GM21723 (cell line): ENCODE measurements at regions not wholly inside any gene's neighbourhood (a gene's known extent, or its start where the extent isn't known, plus 50 kb on each side); places are given as distances from the start of the nearest gene placed in this dataset.
"Not testable (repeated sequence)": the region's sequence is repeated elsewhere in the genome, so short reads cannot be mapped to it uniquely, and the experiment has no call there.

Experiments
- ATAC-seq: cut with Tn5 transposase; IDR thresholded peaks from one replicate; pipeline ENCODE4 v1.9.1; 2021; ENCODE audit warnings: mild to moderate bottlenecking, moderate library complexity; ENCODE audit not compliant: unreplicated experiment

- no peak for ATAC-seq
Observed at GRCh38 chr5:74535926-74536325, 104.6 kb downstream of the ENC1 start.

DNA sequence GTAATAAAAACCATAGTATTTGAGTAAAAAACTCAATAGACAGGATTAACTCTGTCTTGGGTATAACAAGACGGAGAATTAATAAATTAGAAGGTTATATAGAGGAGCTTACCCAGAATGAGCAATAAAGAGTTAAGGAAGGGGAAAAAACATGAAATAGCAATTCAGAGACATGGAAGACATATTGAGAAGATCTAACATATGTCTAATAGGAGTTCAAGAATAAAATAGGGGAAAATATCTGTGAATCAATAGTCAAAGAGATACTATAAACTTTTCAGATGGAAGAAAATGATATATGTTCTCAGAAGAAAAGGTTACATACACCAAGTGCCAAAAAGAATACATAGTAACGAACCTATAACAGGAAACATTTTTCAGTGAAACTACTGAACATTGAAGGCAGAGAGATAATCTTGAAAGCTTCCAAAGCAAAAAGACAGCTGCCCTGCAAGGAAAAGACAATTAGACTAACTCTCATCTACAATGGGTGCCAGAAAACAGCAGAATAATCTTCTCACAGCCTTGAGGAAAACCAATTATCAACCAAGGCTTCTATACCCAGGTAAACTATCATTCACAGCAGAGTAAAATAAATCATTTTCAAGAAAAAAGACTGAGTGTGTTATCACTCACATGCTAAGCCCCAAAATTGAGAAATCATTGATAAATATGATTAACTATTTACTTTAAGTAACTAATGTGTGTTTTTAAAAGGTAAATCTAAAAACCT, 106.0 kb downstream of the ENC1 start:
- no peak for ATAC-seq

GRCh38 chr5:74530326-74531050, 110.0 kb downstream of the ENC1 start:
- ATAC-seq: no peak

GRCh38 chr5:74529101-74529500, 111.4 kb downstream of the ENC1 start:
- ATAC-seq: no peak

- ATAC-seq: no peak
Observed at GRCh38 chr5:74526111-74526510, 114.4 kb downstream of the ENC1 start.

DNA sequence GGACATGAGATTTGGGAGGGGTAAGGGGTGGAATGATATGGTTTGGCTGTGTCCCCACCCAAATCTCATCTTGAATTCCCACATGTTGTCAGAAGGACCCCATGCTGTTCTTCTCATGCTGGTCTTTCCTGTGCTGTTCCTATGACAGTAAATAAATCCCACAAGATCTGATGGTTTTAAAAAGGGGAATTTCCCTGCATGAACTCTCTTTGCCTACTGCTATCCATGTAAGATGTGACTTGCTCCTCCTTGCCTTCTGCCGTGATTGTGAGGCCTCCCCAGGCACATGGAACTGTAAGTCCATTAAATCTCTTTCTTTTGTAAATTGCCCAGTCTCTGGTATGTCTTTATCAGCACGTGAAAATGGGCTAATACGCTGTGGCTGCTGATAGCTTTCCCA, 115.8 kb downstream of the ENC1 start:
- not testable (repeated sequence) for ATAC-seq

DNA sequence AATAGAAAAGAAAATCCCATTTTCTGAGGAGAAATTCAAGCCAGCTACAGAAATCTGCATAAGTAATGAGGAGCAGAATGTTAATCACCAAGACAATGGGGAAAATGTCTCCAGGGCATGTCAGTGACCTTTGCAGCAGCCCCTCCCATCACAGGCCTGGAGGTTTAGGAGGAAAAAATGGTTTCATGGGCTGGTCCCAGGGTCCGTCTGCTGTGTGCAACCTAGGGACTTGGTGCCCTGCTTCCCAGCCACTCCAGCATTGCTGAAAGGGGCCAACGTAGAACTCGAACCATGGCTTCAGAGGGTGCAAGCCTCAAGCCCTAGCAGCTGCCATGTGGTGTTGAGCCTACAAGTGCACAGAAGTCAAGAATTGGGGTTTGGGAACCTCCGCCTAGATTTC, 116.8 kb downstream of the ENC1 start:
- ATAC-seq: not testable (repeated sequence)

GRCh38 chr5:74522838-74523237, 117.7 kb downstream of the ENC1 start:
- ATAC-seq: not testable (repeated sequence)

DNA sequence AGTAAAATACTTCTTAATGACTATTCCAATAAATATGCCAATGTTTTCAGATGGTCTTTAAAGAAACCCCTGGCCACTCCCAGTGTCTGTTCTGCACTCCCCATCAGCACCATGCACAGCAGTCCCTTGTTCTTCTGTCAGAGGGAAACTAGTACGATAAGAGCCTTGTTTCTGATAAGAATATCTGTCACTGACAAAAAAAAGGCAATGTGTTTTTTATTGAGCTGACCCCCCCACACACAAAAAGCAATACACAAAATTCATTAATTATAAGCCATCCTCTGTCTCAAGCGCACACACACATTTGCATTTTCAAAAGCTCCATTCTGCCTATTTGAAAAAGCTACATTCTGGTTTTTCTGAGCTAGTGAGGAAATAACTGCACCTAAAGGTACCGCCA, 119.1 kb downstream of the ENC1 start:
- ATAC-seq: no peak

GRCh38 chr5:74519679-74520078, 120.8 kb downstream of the ENC1 start:
- no peak for ATAC-seq

DNA sequence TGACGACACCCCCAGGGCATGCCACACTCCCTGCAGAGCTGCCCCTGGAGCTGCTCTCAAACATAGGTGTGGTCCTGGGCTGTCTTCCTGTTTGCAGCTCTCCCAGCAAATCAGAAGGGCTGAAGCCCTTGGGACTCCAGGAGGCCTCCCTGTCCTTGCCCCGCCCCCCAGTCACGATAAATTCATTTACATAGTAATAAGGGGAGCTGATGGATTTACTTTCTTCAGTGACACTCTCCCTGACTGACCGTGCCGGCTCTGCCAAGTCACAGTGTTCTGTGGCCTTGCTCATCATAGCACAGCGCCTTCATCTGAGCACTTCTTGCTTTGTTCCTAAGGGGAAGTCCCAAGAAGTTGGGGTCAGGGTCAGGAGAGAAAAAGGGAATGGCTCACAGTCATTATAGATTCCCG, 121.4 kb downstream of the ENC1 start:
- no peak for ATAC-seq

DNA sequence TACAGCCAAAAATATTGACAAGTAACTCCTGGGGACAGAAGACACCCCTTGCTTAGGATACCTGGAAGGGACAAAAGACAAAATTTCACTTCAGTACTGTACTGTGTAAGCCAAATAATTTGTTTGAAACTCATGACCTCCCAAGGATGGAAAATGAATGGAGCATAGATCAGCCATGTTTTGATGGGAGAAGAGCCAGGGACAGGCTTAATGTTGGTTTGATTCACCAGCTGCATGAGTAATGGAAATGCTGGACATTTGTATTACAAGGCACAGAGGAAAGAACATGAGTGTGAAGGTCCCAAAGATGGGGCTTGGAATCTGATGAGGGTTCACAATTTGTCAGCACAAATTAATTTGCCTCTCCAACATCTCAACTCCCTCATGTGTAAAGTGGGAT, 122.8 kb downstream of the ENC1 start:
- ATAC-seq: no peak

DNA sequence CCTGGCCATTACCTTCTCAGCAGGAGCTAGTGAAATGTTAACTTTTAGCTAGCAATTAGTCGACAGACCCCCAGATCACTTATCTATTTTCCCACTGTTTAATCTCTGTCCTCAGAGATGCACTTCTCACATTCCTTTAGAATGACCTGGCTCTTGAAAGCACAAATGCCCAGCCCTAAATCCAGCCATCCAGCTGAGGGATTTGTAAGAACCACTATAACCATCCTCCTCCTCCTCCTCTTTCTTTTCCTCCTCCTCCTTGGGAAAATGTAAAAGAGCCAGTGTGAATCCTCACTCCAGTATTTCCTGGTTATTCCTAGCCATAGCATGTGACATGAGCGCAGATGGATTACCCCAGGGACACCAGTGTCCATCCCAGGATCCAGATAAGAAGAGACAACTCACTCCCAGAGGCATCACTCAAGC, 124.3 kb downstream of the ENC1 start:
- no peak for ATAC-seq

GRCh38 chr5:74514888-74515551, 125.5 kb downstream of the ENC1 start:
- no peak for ATAC-seq

DNA sequence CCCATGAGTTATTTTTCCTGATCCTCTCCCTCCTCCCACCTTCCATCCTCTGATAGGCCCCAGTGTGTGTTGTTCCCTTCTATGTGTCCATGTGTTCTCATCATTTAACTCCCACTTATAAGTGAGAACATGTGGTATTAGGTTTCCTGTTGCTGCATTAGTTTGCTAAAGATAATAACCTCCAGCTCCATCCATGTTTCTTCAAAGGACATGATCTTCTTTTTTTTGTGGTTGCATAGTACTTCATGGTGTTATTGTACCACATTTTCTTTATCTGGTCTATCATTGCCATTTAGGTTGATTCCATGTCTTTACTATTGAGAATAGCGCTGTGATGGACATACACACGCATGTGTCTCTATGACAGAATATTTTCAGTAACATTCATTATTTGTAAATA, 128.8 kb downstream of the ENC1 start:
- not testable (repeated sequence) for ATAC-seq

- no peak for ATAC-seq
Observed at GRCh38 chr5:74510476-74511075, 130.0 kb downstream of the ENC1 start.

- ATAC-seq: no peak
Observed at GRCh38 chr5:74507370-74508005, 133.0 kb downstream of the ENC1 start.

- ATAC-seq: no peak
Observed at GRCh38 chr5:74506119-74506518, 134.4 kb downstream of the ENC1 start.

DNA sequence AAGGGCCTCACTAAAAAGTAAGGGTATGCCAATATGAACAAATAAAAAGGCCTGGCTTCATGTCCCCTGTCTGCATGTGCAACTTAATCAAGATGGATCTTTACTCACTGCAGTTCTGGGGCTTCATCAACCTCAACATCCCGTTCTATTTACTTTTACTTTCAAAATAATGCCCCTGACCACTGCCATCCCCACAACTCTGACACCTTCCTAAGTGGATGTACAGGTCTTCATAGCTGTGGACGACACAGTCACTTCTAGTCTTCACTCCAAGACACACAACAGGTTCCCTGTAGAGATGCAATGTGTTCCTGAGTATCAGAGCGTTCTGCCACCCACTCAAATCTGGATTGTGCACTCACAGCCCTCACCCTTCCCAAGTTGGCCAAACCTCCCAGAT, 136.1 kb downstream of the ENC1 start:
- no peak for ATAC-seq

- ATAC-seq: no peak
Observed at GRCh38 chr5:74502479-74502950, 138.0 kb downstream of the ENC1 start.
